Endothelial cell of umbilical vein (primary cell): ENCODE measurements at regions not wholly inside any gene's neighbourhood (a gene's known extent, or its start where the extent isn't known, plus 50 kb on each side); places are given as distances from the start of the nearest gene placed in this dataset.

Experiments
- EZH2 ChIP-seq: IDR thresholded peaks from 2 replicates; pipeline ENCODE4 v1.6.1; 2012; ENCODE audit warnings: borderline replicate concordance, low read depth, mild to moderate bottlenecking, moderate library complexity, low read length, inconsistent platforms; ENCODE audit not compliant: severe bottlenecking
- JUN ChIP-seq: IDR thresholded peaks from 2 replicates; pipeline ENCODE4 v1.6.1; 2011; ENCODE audit warnings: borderline replicate concordance, low read depth; ENCODE audit not compliant: insufficient read length, insufficient read depth
- MYC ChIP-seq: IDR thresholded peaks from one replicate; pipeline ENCODE4 v1.6.1; 2011; ENCODE audit warnings: mild to moderate bottlenecking, low read depth, low read length
- POLR2A ChIP-seq: IDR thresholded peaks from 2 replicates; pipeline ENCODE4 v1.6.1; 2012; ENCODE audit warnings: low read depth, mild to moderate bottlenecking, control low read depth, low read length
- POLR2AphosphoS5 ChIP-seq: IDR thresholded peaks from 2 replicates; pipeline ENCODE4 v1.6.1; 2012; ENCODE audit warnings: low read depth, mild to moderate bottlenecking, control low read depth, low read length, moderate library complexity; ENCODE audit not compliant: insufficient read depth
- TF ChIP-seq, protein P1 (sequence below), 2 donors: IDR thresholded peaks; 1 replicate in 1 of 2; 2 replicates in 1 of 2; pipeline ENCODE4 v1.5.1; 2011; ENCODE audit warnings: low read length in 2 of 2, mild to moderate bottlenecking in 2 of 2, moderate library complexity in 2 of 2, control low read depth in 1 of 2, inconsistent platforms in 1 of 2, low read depth in 1 of 2; ENCODE audit not compliant: insufficient read depth in 1 of 2; ENCODE audit errors: extremely low read depth in 1 of 2
- TF ChIP-seq, protein P2 (sequence below): IDR thresholded peaks from 2 replicates; pipeline ENCODE4 v1.6.1; 2011; ENCODE audit not compliant: insufficient read depth, insufficient read length

DNA sequence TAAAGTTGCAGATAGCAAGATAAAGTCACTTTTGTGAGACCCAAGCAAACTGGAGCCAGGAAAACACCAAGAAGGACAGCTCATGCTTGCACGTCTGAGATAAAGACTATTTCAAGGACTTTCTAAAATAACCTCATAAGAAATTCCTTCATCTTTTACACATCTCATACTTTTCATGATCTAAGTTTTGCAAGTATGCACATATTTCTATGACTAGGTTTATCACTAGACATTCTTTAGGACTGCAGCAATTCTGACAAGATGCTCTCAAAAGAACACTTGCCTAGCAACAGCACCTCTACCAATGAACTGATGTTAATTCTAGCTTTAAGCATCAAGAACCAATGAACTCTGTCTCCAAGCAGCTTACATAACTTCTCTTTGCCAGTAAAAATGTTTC lies 457.6 kb downstream of the SEMA3D start:
- TF ChIP-seq, protein P1, sequence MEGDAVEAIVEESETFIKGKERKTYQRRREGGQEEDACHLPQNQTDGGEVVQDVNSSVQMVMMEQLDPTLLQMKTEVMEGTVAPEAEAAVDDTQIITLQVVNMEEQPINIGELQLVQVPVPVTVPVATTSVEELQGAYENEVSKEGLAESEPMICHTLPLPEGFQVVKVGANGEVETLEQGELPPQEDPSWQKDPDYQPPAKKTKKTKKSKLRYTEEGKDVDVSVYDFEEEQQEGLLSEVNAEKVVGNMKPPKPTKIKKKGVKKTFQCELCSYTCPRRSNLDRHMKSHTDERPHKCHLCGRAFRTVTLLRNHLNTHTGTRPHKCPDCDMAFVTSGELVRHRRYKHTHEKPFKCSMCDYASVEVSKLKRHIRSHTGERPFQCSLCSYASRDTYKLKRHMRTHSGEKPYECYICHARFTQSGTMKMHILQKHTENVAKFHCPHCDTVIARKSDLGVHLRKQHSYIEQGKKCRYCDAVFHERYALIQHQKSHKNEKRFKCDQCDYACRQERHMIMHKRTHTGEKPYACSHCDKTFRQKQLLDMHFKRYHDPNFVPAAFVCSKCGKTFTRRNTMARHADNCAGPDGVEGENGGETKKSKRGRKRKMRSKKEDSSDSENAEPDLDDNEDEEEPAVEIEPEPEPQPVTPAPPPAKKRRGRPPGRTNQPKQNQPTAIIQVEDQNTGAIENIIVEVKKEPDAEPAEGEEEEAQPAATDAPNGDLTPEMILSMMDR (IDR thresholded peaks at IDR 0.05; ENCODE audit: extremely low read depth in 1 of 2, insufficient read depth in 1 of 2, low read depth in 1 of 2, low read length in 2 of 2) = no peak
- TF ChIP-seq POLR2A = no peak
- TF ChIP-seq, protein P2, sequence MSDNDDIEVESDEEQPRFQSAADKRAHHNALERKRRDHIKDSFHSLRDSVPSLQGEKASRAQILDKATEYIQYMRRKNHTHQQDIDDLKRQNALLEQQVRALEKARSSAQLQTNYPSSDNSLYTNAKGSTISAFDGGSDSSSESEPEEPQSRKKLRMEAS = no peak
- TF ChIP-seq EZH2 = no peak
- no peak for TF ChIP-seq MYC
- no peak for TF ChIP-seq JUN
- TF ChIP-seq POLR2AphosphoS5 = no peak
